ENCODE measurements at regions not wholly inside any gene's neighbourhood (a gene's known extent, or its start where the extent isn't known, plus 50 kb on each side); places are given as distances from the start of the nearest gene placed in this dataset.

DNA sequence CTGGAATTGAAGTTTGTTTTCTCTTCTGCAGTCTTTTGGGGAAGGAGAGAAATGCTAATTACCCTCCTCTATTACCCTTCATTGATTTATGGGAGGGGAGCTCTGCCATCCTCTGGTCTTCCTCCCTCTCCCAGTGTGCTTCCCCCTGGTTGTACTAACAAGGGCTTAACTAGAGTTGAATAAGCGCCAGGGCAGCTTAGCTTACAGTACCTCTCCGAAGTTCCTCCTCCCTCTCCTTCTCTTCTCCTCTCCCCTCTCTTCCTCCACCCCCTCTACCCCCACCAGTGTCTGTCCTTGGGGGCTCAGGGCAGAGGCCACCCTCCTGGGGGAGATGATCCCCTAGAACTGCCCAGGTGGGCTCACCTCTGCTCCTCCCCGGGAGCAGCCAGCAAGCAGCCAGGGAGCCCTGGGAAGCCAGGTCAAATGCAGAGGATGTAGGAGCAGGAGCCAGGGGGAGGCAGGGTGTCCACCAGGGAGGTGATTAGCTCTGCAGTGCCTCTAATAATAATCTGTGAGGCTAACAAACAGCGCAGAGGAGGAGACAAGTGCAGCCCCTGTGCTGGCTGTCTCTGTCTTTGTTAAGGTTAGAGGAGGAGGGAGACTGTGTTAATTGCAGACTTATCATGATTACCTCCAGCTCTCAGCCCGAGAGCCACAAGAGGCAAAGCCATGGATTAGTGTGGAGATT, 191.6 kb upstream of the CADM1 start:
- DNase-seq (ENCODE audit: low read depth): no peak

- DNase-seq (ENCODE audit: low read depth): no peak
These were observed 188.8 kb upstream of the CADM1 start for GRCh38 chr11:115693002-115693401.

DNA sequence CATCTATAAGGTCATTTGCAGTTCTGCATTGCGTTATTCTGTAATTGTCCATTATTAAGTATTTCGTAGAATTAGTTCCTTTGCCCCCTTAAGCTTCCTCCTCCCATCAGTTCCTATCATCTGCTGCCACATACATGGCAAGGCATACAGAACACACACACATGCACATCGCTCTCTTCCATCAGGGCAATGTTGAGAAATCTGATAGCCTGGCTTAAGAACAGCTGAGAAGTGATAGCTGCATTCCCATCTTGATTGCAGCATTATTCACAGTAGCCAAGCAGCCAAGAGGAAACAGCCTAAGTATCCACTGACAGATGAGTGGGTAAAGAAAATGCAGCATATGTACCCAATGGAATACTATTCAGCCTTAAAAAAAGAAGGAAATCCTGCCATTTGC, 186.8 kb upstream of the CADM1 start:
- no peak for DNase-seq (ENCODE audit: low read depth)

DNA sequence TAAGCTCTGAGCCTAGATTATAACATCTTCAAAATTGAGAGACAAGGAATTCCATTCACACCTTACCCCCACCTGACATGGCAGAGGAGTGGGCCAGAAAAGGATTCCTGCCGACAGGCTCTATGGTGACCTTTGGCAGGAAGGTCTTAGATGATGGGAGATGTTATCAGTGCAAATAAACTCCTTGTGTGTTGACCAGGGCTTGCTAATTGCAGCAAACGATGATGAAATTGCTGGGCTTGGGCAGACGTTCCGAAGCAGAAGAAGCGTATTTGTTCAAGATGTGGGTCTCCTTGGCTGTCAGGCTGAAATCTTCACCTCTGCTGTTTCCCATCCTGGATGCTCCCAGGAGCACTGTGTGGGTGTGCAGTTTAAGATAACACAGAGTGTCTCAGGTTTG, 183.7 kb upstream of the CADM1 start:
- DNase-seq (ENCODE audit: low read depth): no peak

DNA sequence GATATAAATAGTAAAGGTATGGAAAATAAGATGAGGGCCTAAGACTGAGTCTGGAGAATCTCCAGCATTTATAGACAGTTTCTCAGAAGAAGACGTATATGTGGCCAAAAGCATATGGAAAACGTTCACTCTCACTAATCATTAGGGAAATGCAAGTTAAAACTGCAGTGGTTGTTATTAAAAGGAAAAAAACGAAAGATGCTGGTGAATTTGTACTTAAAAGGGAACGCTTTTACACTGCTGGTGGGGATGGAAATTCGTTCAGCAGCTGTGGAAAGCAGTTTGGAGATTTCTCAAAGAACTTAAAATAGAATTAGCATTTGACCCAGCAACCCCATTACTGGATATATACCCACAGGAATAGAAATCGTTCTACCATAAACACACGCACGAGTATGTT, 180.5 kb upstream of the CADM1 start:
- DNase-seq (ENCODE audit: low read depth): no peak

- no peak for DNase-seq (ENCODE audit: low read depth)
These were observed 179.9 kb upstream of the CADM1 start for GRCh38 chr11:115684135-115684534.

GRCh38 chr11:115682888-115683287, 178.7 kb upstream of the CADM1 start:
- no peak for DNase-seq (ENCODE audit: low read depth)

DNA sequence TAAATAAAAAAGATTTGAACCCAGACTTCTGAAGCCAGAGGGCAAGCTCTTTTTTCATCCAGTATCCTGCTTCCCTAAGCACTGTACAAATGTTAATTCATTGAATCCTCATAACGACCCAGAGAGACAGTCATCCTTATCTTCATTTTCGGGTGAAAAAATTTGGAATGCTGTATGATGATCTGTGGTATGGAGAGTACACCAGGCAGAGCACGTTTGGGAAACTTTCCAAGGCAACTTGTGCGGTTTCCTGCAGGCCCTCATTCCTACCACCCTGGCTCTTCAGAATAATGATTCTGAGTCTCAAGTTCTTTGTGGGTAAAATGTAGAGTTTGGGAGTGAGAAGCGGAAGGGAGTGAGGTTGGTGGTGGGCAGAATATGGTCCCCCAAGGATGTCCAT, 177.9 kb upstream of the CADM1 start:
- no peak for DNase-seq (ENCODE audit: low read depth)

- DNase-seq (ENCODE audit: low read depth): no peak
These were observed 175.7 kb upstream of the CADM1 start for GRCh38 chr11:115679945-115680344.

GRCh38 chr11:115678942-115679341, 174.7 kb upstream of the CADM1 start:
- DNase-seq (ENCODE audit: low read depth): no peak

DNA sequence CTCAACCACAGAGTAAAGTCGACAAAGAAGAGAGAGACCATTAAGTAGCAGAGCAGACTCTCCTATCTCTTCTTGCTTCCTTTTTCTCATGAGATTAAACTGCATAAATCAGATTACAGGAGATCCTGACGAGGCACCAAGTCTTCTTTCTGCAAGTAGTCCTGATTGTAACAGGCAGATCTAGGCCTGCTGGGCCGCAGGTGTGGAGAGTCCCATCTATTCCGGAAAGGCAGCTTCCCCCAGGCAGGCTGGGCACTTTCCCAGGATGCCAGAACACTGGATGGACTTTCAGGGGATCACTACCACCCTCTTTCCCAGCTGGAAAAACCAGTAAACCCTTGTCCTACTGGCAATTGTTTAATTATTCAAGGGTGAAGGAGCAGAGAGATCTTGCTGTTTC, 173.0 kb upstream of the CADM1 start:
- DNase-seq (ENCODE audit: low read depth): no peak

DNA sequence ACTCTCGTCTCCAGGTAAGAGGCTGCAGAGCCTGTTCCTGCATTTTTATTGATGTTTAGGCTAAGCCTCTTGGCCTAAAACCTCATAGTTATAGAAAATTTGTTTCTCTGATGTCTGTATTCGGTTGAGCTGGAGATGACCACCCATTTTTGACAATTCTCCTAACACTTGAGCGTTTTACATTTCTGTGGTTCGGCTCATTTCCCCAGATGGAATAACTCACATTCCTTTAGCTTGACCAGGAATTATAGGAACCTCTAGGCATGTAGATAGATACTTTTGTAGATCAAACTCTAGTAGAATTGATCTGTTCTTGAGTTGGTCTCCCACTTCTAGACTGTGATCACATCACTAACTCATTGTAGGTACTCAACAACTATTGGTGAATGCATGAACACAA, 172.6 kb upstream of the CADM1 start:
- DNase-seq (ENCODE audit: low read depth): no peak

DNA sequence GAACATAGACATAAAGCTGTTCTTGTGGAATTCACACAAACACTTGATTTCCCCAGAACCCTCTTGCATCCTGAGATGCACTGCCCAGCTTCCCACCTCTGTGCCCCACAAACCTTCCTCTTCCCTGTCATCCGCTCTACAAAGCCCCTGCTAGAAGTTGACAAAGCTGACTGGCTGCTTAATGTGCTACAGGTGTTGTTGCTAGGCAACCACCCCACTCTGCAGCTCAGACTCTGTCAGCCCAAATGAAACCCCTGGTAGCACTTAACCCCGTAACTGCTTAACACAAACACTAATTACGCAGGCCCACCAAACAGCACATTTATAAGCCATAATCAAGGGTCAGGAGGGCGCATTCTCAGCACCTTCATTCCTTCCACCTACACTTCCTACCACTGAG, 172.0 kb upstream of the CADM1 start:
- DNase-seq (ENCODE audit: low read depth): no peak

DNA sequence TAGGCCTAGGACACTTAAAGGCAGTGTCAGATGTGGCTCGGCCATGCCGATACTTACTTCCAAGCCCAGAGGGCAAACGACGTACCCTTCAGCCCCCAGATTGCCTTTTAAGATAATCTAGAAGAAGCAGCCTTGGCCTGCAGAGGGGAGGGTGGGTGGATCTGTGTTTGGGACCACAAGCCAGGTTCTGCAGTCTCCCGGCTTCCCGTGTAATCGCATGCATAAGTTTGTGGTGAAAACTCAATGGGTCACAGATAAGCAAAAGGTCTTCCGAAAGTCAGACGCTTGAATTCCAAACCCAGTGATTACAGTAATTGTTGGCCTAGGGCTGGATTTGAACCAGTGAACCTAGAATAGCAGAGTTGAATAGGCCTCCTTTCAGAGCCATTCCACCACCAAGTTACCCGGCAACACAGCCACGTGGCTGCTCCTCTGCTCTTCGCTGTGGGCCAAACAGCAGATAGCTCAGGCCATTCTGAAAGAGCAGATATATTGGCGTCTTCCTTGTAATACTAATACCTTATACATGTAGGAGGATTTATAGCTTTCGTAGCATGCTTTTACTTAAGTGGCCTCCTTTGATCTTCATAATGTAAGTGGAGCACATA, 170.8 kb upstream of the CADM1 start:
- no peak for DNase-seq (ENCODE audit: low read depth)

- no peak for DNase-seq (ENCODE audit: low read depth)
These were observed 170.1 kb upstream of the CADM1 start for GRCh38 chr11:115674176-115674936.

GRCh38 chr11:115673720-115674119, 169.5 kb upstream of the CADM1 start:
- no peak for DNase-seq (ENCODE audit: low read depth)

DNA sequence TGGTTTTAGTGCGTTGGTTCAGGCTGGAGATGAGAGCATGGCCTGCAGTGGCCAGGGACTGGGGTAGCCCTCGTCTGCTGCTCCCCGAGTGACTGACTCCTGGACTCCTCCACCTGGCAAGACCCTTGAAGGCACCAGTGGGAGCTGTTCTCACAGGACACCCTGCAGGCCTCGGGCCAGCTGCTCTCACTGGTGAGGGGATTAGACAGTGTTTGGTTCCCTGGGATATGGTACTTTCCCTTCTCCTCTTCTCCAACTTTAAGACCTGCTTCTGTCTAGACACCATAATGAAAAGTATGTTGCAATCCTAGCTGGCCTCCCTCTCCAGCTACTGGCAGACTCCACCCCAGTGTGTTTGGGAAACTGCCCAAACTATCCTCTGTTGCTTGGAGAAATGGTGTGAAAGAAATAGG, 168.8 kb upstream of the CADM1 start:
- no peak for DNase-seq (ENCODE audit: low read depth)

- DNase-seq (ENCODE audit: low read depth): no peak
These were observed 168.2 kb upstream of the CADM1 start for GRCh38 chr11:115672412-115672811.

DNA sequence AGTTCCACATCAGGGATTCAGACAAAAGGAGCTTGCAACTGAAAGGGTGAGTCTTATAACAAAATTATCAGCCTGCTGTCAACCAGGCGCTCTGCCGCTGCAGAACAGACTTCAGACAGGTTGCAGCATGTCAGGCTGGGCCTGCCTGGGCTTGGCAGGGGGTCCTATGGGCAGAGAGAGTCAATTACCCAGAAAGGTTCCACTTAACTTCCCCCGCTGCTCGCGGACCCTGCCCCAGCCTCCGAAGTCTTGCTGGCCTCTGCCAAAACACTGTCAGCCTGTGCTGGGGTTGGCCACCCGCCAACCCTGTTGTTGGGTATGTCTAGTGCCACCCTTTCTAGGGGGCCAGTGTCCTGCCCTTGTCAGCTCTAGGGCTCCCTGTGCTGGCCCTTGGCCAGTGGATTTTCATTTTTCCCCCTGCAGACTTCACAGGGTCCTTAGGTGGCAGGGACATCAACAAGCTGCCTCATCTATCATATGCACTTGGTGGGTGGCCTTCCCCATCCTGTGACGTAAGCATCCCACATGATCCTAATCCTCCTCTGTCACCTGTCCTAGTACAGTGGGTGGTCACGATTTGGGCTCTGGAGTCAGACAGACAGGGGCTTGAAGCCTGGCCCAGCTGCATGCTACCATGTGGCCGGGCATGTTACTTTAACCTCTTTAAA, 166.5 kb upstream of the CADM1 start:
- DNase-seq (ENCODE audit: low read depth): no peak

DNA sequence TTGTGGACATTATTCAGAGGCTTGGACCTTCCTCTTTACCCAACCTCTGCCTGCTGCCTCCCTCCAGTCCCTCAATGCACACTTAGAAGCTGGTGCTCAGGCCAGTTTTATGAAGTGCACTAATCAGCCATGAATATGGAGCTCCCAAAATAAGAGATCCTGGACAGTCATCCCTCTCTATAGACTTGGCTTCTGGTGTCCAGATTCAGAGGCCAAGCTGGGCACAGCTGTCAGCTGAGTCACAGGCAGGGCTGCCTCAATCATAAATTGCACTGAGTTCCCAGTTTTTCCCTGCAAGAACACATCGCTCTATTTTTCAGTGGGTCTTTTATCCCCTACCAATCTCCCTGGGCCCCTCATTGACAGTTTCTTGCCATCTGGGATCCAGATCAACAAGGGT, 161.7 kb upstream of the CADM1 start:
- no peak for DNase-seq (ENCODE audit: low read depth)

GRCh38 chr11:115665175-115665821, 161.1 kb upstream of the CADM1 start:
- no peak for DNase-seq (ENCODE audit: low read depth)

DNA sequence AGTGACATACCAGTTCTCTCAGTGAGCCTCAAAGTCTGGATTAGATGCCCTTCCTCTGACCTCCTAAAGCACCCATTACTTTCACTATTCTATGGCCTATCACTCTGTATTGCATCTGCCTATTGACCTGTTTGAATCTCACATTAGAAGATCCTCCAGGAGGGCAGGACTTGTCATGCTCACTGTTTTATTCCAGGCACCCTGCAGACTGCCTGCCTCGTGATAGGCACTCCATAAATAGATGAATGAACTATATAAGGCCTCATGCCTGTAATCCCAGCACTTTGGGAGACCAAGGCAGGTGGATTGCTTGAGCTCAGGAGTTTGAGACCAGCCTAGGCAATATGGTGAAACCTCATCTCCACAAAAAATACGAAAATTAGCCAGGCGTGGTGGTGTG, 160.1 kb upstream of the CADM1 start:
- no peak for DNase-seq (ENCODE audit: low read depth)

Measured in T-helper 22 cell (primary cell).